ENCODE measurements at regions not wholly inside any gene's neighbourhood (a gene's known extent, or its start where the extent isn't known, plus 50 kb on each side); places are given as distances from the start of the nearest gene placed in this dataset.
A peak's percentile ranks its signal among the peaks of the same experiment; 100 is the strongest.
"Not testable (repeated sequence)": the region's sequence is repeated elsewhere in the genome, so short reads cannot be mapped to it uniquely, and the experiment has no call there.

DNA sequence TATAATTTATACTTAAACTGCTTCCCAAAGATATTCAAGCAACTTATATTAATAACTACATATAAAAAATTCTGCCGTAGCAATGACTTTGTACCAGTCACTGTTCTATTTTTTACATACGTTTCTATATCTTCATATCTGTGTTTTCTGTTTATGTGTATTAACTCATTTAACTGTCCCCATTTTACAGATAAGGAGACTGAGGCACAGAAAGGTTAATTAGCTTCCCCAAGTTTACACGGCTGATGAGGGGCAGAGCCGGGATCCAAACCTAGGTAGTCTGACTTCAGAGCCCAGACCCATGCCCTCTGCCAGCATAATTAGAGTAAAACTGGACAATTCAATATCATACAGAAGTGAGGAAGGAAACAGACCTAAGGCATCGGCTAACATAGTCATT, 259.7 kb upstream of the TUT7 start:
- no peak for DNase-seq (ENCODE audit: low read depth in 2 of 2)
- H3K36me3 ChIP-seq (ENCODE audit: control insufficient read depth, insufficient read depth, low read length) = no peaks in the 10 kb centered on the region
- TF ChIP-seq EZH2 (IDR thresholded peaks at IDR 0.05; ENCODE audit: low read length, missing control alignments) = no peak
- TF ChIP-seq, protein P1, sequence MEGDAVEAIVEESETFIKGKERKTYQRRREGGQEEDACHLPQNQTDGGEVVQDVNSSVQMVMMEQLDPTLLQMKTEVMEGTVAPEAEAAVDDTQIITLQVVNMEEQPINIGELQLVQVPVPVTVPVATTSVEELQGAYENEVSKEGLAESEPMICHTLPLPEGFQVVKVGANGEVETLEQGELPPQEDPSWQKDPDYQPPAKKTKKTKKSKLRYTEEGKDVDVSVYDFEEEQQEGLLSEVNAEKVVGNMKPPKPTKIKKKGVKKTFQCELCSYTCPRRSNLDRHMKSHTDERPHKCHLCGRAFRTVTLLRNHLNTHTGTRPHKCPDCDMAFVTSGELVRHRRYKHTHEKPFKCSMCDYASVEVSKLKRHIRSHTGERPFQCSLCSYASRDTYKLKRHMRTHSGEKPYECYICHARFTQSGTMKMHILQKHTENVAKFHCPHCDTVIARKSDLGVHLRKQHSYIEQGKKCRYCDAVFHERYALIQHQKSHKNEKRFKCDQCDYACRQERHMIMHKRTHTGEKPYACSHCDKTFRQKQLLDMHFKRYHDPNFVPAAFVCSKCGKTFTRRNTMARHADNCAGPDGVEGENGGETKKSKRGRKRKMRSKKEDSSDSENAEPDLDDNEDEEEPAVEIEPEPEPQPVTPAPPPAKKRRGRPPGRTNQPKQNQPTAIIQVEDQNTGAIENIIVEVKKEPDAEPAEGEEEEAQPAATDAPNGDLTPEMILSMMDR (conservative IDR thresholded peaks at IDR 0.05 in 1 of 2, IDR thresholded peaks at IDR 0.05 in 1 of 2; ENCODE audit: low read depth in 1 of 2, low read length in 2 of 2) = no peak
- H3K27me3 ChIP-seq (ENCODE audit: control insufficient read depth, insufficient read depth, low read length) = no peaks in the 10 kb centered on the region
- no peak overlapping the region for H3K9ac ChIP-seq (ENCODE audit: insufficient read depth, low read length)
- H3K4me2 ChIP-seq (ENCODE audit: extremely low read depth, insufficient read depth, low read length) = no peak overlapping the region
- no peaks in the 10 kb centered on the region for H4K20me1 ChIP-seq (ENCODE audit: control insufficient read depth, extremely low read depth, insufficient read depth, low read length)
- H3K4me1 ChIP-seq (ENCODE audit: control insufficient read depth, extremely low read depth, insufficient read depth, low read length) = no peaks in the 10 kb centered on the region
- no peaks in the 10 kb centered on the region for H3K9me3 ChIP-seq (ENCODE audit: control insufficient read depth, insufficient read depth, low read depth, low read length)
- H3K27ac ChIP-seq (ENCODE audit: insufficient read depth, low read length) = no peak overlapping the region
- H2AFZ ChIP-seq (ENCODE audit: low read length) = no peak overlapping the region
- no peak overlapping the region for H3K4me3 ChIP-seq (replicated peaks in 1 of 4; ENCODE audit: control extremely low read depth in 1 of 4, insufficient read depth in 1 of 4, low read depth in 3 of 4, low read length in 4 of 4)
- no peaks in the 10 kb centered on the region for H3K79me2 ChIP-seq (ENCODE audit: control insufficient read depth, insufficient read depth, low read length)

DNA sequence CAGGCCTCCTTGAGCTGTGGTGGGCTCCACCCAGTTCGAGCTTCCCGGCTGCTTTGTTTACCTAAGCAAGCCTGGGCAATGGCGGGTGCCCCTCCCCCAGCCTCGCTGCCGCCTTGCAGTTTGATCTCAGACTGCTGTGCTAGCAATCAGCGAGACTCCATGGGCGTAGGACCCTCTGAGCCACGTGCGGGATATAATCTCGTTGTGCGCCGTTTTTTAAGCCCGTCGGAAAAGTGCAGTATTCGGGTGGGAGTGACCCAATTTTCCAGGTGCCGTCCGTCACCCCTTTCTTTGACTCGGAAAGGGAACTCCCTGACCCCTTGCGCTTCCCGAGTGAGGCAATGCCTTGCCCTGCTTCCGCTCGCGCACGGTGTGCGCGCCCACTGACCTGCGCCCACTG, 257.3 kb upstream of the TUT7 start:
- H3K79me2 ChIP-seq (ENCODE audit: control insufficient read depth, insufficient read depth, low read length); H3K4me2 ChIP-seq (ENCODE audit: extremely low read depth, insufficient read depth, low read length); H3K9me3 ChIP-seq (ENCODE audit: control insufficient read depth, insufficient read depth, low read depth, low read length); H4K20me1 ChIP-seq (ENCODE audit: control insufficient read depth, extremely low read depth, insufficient read depth, low read length); H3K4me1 ChIP-seq (ENCODE audit: control insufficient read depth, extremely low read depth, insufficient read depth, low read length); H3K27ac ChIP-seq (ENCODE audit: insufficient read depth, low read length); H3K27me3 ChIP-seq (ENCODE audit: control insufficient read depth, insufficient read depth, low read length); H3K4me3 ChIP-seq (replicated peaks in 1 of 4; ENCODE audit: control extremely low read depth in 1 of 4, insufficient read depth in 1 of 4, low read depth in 3 of 4, low read length in 4 of 4); H2AFZ ChIP-seq (ENCODE audit: low read length); DNase-seq (ENCODE audit: low read depth in 2 of 2); H3K9ac ChIP-seq (ENCODE audit: insufficient read depth, low read length); H3K36me3 ChIP-seq (ENCODE audit: control insufficient read depth, insufficient read depth, low read length): not testable (repeated sequence)

DNA sequence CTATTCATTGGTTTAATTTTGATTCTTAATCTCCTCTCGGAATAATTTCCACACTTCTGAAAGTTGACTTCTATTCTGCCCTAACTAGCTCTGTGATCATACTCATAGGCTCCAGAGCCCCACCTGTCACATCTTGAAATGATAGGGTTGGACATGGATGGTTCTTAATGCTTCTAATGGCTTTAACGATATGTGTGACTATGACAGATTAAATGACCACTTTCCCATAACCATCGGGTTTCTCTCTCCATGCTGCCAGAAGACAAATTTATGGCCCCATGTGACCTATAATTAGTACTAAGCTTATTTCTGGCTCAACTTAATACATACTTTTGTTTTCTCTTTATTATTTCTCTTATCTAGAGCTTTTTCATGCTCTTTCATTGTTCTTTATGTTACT, 251.1 kb upstream of the TUT7 start:
- H3K4me1 ChIP-seq (ENCODE audit: control insufficient read depth, extremely low read depth, insufficient read depth, low read length) = no peaks in the 10 kb centered on the region
- no peaks in the 10 kb centered on the region for H3K79me2 ChIP-seq (ENCODE audit: control insufficient read depth, insufficient read depth, low read length)
- H3K36me3 ChIP-seq (ENCODE audit: control insufficient read depth, insufficient read depth, low read length) = no peaks in the 10 kb centered on the region
- no peak overlapping the region for H3K4me3 ChIP-seq (replicated peaks in 1 of 4; ENCODE audit: control extremely low read depth in 1 of 4, insufficient read depth in 1 of 4, low read depth in 3 of 4, low read length in 4 of 4)
- no peaks in the 10 kb centered on the region for H3K9me3 ChIP-seq (ENCODE audit: control insufficient read depth, insufficient read depth, low read depth, low read length)
- H3K27me3 ChIP-seq (ENCODE audit: control insufficient read depth, insufficient read depth, low read length) = no peaks in the 10 kb centered on the region
- no peak overlapping the region for H3K9ac ChIP-seq (ENCODE audit: insufficient read depth, low read length)
- no peak overlapping the region for H2AFZ ChIP-seq (ENCODE audit: low read length)
- no peak for DNase-seq (ENCODE audit: low read depth in 2 of 2)
- H3K27ac ChIP-seq (ENCODE audit: insufficient read depth, low read length) = no peak overlapping the region
- H3K4me2 ChIP-seq (ENCODE audit: extremely low read depth, insufficient read depth, low read length) = no peak overlapping the region
- TF ChIP-seq, protein P1 (conservative IDR thresholded peaks at IDR 0.05 in 1 of 2, IDR thresholded peaks at IDR 0.05 in 1 of 2; ENCODE audit: low read depth in 1 of 2, low read length in 2 of 2) = no peak
- TF ChIP-seq EZH2 (IDR thresholded peaks at IDR 0.05; ENCODE audit: low read length, missing control alignments) = no peak
- H4K20me1 ChIP-seq (ENCODE audit: control insufficient read depth, extremely low read depth, insufficient read depth, low read length) = no peaks in the 10 kb centered on the region

DNA sequence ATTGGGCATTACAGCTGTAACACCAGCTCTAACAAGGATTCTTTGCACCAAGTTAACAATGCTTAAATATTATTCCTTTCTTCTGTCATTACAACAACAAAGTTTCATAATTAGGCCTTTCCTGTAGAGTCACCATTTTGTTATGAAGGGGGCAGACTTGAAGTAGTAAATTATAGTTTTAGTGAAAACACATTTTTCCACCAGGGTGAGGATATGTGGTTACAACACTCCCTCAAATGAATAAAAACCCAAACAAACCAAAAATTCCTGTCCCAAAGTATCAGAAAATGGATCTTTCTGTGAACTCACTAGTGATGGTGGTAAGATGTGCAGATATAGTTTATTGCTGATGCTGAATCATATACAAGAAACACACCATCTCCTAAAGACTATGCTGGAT, 250.5 kb upstream of the TUT7 start:
- no peak overlapping the region for H3K9ac ChIP-seq (ENCODE audit: insufficient read depth, low read length)
- H4K20me1 ChIP-seq (ENCODE audit: control insufficient read depth, extremely low read depth, insufficient read depth, low read length) = no peaks in the 10 kb centered on the region
- no peak overlapping the region for H3K27ac ChIP-seq (ENCODE audit: insufficient read depth, low read length)
- H3K79me2 ChIP-seq (ENCODE audit: control insufficient read depth, insufficient read depth, low read length) = no peaks in the 10 kb centered on the region
- H3K36me3 ChIP-seq (ENCODE audit: control insufficient read depth, insufficient read depth, low read length) = no peaks in the 10 kb centered on the region
- no peaks in the 10 kb centered on the region for H3K4me1 ChIP-seq (ENCODE audit: control insufficient read depth, extremely low read depth, insufficient read depth, low read length)
- no peak overlapping the region for H3K4me2 ChIP-seq (ENCODE audit: extremely low read depth, insufficient read depth, low read length)
- H3K4me3 ChIP-seq (replicated peaks in 1 of 4; ENCODE audit: control extremely low read depth in 1 of 4, insufficient read depth in 1 of 4, low read depth in 3 of 4, low read length in 4 of 4) = no peak overlapping the region
- TF ChIP-seq, protein P1 (conservative IDR thresholded peaks at IDR 0.05 in 1 of 2, IDR thresholded peaks at IDR 0.05 in 1 of 2; ENCODE audit: low read depth in 1 of 2, low read length in 2 of 2) = no peak
- TF ChIP-seq EZH2 (IDR thresholded peaks at IDR 0.05; ENCODE audit: low read length, missing control alignments) = no peak
- no peak overlapping the region for H2AFZ ChIP-seq (ENCODE audit: low read length)
- H3K9me3 ChIP-seq (ENCODE audit: control insufficient read depth, insufficient read depth, low read depth, low read length) = no peaks in the 10 kb centered on the region
- DNase-seq (ENCODE audit: low read depth in 2 of 2) = peak in 1 of 2 donors; percentile 1
- no peaks in the 10 kb centered on the region for H3K27me3 ChIP-seq (ENCODE audit: control insufficient read depth, insufficient read depth, low read length)

Measured in fibroblast of lung (primary cell).